GM19463 (cell line): ENCODE measurements at regions not wholly inside any gene's neighbourhood (a gene's known extent, or its start where the extent isn't known, plus 50 kb on each side); places are given as distances from the start of the nearest gene placed in this dataset.
A peak's percentile ranks its signal among the peaks of the same experiment; 100 is the strongest.

Experiments used
- ATAC-seq: cut with Tn5 transposase; IDR thresholded peaks from one replicate; pipeline ENCODE4 v1.9.1; 2021; ENCODE audit warnings: mild to moderate bottlenecking, moderate library complexity; ENCODE audit not compliant: unreplicated experiment

DNA sequence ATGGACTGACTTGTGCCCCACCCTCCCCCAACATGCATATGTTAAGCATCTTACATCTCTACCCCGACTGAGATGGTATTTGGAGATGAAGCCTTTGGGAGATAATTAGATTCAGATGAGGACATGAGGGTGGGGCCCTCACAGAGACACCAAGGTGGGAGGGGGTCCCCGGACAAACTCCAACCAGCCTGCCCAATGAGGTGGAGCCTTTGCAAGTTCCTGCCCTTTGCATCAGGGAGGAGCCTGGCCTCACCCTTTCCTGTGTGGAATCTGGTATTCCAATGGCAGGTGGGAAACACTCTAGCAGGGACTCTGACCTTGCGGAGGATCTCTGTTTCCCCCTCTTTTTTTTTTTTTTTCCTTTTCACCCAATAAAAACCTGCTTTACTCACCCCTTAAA is 589.9 kb upstream of the BOD1L1 start:
- ATAC-seq, result no peak

DNA sequence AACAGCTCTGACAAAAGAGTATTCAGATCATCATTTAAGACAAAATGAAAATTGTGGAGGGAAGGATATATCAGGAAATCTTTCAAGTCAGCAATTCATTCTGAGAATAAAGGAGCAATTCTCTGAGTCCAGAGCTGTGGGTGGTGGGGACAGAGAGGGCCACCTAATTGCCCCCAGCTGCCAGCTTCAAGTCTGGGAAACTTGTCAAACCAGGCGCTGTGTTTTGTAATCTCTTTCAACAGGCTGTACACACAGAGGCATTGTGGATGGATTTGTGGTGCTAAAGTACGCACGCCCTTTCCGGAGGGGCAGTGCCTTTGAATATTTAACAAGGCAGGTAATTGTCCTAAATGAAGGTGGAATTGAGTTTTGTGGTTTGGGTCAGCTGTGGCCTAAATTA is 591.1 kb upstream of the BOD1L1 start:
- ATAC-seq, result no peak

DNA sequence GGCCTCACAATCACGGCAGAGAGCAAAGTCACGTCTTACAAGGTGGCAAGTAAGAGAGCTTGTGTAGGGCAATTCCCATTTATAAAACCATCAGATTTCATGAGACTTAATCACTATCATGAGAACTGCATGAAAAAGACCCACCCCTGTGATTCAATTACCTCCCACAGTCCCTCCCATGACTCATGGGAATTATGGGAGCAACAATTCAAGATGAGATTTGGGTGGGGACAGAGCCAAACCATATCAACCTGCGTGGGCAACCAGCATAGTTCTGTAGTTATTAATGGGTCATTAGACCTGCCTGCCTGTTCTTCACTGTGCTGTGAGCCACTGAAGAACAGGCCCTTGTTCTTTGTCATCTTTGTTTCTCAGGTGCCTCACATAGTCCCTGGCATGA is 593.7 kb upstream of the BOD1L1 start:
- ATAC-seq, result no peak

DNA sequence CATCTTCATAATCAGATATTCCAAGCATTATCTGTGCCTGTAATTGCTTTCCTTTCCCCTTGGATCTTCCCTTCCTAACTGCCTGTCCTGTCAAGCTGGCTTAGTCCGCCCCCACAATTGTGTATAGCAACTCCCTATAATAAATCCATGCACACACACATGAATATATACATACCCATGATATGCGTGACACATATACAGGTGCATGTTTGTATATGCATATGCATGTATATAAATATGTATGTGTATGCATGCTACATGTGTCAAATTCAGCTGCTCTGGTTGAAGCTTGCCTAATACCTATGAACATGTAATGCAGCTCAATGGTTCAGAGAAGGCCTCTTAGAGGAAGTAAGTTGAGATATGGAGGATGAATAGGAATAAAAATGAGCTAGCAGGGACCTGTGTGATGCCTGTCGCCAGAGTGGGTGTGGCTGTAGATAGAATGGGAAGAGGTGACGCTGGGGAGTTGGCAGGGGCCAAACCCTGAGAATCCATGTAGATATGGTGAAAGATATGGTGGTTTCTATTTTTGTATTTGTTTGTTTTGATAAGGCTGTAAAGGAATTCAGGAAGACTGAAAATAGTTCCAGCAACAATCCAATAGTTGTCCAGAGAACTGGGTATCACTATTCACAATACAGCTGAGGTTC is 595.0 kb upstream of the BOD1L1 start:
- ATAC-seq, result no peak

DNA sequence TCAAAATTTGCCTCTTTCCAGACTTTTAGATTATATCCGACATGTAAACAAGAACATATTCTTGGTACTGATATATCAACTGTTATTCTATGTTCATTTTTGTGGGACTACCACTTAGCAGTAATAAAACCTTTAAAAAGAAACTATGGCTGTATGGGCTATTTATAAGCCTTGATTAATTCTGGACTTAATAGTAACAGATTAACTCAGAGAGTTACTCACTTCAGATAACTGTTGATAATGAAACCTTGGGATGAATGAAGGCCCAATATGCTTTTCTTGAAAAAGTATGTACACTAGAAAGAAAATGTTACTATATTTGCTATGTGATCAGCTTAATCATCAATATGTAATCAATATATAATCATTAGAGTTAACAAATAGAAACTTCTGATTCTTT is 595.9 kb upstream of the BOD1L1 start:
- ATAC-seq, result no peak

DNA sequence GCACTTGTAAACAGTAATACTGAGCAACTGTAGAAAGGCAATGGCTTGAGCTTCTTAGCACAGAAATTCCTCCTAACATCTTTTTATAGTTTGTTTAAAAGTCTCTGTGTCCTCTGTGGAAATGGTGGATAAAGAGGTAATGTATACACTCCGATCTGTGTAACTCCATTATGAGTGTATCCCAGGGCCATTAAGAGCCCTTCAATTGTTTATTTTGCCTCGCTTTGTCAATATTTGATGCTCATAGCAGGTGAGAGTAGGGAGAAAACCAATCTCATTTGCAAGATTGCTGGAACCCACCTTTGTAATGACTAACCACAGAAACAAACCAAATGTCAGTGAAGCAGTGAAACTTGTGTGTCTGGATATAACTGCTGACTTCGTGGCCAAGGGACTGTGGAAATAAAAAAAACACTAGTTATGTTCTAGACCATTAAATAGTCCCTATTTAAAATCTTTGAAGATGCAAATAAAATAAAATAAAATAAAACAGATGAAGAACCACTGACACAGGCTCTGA is 598.2 kb upstream of the BOD1L1 start:
- ATAC-seq, result peak; percentile 63

DNA sequence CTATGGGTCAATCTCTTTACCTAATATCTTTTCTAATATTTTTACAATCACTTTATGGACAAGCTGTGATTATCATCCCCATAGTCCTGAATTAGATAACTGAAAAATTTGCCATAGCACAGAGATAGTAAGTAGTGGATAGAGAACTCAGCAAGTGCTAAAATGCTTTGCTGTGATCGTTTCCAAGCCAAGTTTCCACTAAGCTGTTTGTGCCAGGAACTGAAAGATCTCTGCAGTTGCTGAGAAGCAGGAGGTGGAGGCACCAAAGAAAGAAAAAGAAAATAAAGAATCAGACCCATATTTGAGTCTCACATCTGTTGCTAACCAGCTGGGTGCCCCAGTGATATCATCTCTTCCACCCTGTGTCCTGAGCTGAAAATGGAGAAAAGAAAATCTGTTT is 605.6 kb upstream of the BOD1L1 start:
- ATAC-seq, result no peak

DNA sequence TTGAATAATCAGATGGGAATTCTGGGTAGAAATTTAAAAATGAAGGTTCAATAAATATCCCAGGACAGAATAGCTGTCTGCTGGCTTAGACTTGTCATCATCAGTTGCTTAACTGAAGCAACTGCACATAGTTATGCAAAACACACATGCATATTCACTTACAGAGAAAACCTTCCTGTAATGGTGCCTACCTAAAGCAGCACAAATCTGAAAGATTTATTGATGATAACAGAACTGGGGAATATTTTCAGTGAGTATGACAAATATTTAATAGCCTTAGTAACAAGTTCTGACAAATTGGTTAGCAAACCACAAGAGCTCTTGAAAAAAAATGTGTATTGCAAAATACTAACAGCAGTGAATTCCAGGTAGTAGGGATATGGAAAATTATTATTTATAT is 606.8 kb upstream of the BOD1L1 start:
- ATAC-seq, result no peak

DNA sequence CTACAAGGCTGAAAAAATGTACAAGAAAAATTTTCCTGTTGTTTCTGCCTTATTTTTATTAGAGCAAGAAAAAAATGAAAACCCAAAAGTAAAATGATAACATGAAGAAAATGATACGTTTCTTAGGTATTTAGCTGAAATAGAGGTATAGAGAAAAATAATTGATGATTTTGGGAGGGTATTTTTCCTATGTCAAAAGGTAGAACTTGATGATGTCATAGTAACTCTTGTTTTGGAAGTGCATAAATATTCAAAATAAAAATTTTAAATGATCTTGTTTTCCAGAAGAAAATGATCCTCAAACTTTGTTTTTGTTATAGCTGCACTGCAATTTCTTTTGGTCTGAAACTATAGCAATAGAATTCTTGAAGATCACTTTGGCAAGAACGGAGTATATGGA is 608.8 kb upstream of the BOD1L1 start:
- ATAC-seq, result no peak

DNA sequence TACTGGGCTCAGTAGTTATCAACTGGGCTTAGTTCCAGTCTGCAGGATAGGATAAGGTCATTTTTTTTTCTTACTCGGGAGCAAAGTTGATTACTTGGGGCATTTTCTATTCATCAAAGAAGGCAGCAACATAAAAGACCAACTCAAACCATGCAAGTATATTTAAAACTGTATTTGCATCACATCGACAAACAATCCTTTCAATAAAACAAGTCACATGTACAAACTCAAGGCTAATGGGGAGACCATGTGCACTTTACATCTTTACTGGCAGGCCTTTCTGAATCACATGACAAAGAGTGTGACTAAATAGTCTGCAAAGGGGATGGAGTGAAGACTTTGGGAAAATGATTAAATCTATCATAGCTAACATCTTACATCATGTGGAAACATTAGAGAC is 610.4 kb upstream of the BOD1L1 start:
- no peak for ATAC-seq

DNA sequence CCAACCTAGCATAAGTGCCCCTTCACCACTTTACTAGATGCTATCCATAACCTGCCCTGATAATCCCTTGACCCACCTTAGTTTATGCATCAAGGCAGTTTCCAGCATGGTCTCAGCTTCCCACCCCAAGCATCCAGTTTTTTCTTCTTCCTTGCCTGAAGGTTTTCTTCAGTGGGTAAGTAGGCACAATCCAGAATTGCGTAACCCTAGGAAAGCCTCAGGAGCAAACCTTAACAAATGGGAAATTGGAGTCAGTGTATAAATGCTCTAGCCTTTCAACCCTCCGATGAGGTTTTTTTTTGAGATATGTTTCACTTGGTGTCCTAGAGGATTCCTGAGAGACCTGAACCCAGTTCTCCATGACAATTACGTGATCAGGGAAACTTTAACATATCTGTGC is 614.0 kb upstream of the BOD1L1 start:
- ATAC-seq, result no peak

DNA sequence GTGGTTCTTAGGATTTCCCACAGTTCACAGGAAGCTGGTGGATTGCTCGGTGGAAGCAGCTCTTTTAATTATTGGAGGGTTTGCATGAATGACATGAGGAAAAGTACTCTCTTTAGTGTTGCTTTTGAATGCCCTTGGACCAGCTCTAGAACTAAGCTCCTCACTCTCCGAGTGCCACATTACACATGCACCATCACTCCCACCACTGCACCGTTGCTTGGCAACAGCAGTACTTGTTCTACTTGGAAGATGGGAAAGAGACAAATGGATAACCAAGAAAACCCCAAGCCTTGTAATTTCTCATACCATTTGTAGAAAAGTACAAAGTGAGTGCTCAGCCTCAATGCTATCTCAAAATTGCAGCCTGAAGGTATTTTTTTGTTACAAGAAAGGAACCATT is 620.2 kb upstream of the BOD1L1 start:
- ATAC-seq, result no peak

DNA sequence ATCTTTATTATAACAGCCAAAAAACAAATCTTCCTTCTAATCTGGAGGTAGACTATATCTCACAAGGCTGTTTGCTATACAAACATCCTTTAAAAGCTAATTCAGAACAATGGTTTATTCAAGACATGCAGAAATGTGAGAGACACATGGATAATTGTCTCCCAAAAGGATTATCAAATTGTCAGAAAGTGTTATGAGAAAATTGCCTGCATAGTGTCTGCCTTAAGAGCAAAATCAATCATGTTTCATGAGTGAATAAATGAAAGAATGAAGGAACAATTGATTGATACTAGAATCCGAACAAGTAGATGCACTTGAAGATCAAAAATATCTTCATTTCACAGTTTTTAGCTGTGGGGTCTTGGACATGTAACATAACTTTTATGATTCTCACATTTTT is 621.7 kb upstream of the BOD1L1 start:
- ATAC-seq, result no peak

DNA sequence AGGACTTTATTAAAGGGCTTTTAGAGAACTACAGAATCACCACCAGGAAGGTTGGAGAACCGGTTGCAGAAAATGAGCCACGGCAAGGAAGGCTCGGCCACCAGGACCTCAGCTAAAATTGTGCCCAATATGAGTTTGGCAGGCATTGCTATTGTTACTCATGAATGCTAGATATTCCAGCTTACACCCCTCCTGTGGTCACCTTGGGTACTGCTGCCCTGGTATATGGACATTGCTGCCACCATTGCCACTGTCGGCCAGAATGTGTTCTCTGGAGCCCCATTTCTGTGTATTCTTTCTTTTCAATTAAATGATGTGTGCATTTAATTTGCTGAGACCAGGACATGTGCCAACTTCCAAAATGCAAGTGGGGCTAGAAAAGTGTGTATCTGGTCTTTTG is 626.7 kb upstream of the BOD1L1 start:
- ATAC-seq, result peak; percentile 72

DNA sequence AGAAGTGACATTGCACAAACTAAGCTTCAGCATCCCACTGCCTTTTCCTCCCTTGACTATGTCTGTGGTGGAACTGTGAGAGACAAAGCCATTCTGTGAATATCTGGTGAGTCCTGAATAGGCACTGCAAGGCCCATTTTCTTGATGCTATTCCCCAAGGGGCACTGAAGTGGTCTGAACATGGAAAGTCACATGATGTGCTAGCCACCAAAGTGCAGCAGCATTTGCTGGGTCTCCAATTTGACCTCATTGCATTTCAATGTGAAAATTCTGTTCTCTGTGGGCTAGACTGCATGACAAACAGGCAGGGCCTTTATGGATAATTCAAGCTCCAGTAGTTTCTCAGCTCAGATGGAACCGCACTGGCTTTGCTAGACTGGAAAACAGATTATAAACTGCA is 627.4 kb upstream of the BOD1L1 start:
- ATAC-seq, result no peak

DNA sequence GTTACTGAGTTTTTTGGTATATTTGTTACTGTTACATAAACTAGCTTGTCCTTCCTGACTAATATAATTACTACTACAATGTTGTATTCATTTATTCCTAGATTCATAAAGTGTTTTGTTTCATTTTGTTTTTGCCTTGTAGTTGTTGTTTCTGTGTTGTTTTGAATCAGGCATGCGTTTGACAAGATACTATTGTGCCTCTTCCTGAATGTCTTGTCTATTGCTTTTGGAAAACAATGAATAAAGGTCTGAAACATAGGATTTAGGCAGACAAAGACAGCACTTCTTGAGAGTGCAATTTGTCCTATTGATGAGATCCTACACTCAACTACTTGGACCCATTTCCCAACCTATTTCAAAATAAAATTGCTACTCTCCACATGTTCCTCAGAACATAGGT is 630.4 kb upstream of the BOD1L1 start:
- no peak for ATAC-seq

DNA sequence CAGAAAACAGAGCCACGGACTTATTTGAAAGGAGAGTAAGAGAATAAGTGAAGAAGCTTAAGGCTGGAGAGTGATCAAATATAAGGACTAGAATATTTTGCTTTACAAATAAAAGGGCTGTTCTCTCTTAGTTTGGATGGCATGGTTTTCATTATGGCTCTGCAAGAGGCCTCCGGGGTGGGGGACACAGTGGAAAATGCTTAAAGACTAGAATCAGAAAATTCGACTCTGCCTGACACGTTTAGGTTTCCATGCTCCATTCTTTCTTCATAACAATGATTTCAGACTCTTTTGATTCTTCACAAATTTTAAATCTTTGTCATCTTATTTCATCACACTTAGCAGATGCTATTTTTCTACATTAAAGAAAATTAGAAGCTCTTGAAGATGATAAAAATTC is 632.4 kb upstream of the BOD1L1 start:
- no peak for ATAC-seq

DNA sequence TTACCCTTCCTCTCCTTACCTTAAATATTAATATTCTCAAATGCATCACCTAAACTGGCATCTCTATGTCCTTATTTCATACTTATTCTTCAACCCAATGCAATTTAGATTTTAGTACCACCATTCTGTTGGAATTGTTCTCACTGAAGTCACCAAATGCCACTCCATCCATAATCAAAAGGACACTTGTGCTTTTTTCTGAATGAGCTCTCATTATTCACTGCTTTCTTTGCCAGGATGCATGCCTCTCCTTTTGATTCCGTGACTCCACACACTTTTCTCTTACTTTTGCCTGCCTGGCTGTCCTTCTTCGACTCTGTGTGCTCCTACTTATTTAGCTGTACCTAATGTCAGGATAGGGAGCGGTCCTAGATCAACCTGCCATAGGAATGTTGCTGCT is 633.1 kb upstream of the BOD1L1 start:
- ATAC-seq, result no peak

DNA sequence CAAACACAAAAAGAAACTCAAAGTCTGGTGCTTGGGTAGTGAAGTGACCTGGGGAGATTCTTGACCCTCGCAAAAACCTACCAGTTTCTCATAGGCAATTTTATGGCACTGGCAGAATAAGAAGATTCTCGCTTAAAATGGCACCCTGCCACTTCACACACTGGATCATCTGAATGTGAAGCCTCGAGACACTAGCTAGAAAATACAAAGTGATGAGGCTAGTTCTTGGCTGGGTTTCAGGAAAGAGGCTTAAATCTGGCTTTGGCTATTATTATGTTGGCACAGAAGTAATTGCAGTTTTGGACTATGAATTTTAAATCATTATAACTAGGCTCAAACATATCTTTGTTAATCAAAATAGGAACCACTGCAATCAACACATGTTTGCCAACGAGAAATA is 634.7 kb upstream of the BOD1L1 start:
- no peak for ATAC-seq

DNA sequence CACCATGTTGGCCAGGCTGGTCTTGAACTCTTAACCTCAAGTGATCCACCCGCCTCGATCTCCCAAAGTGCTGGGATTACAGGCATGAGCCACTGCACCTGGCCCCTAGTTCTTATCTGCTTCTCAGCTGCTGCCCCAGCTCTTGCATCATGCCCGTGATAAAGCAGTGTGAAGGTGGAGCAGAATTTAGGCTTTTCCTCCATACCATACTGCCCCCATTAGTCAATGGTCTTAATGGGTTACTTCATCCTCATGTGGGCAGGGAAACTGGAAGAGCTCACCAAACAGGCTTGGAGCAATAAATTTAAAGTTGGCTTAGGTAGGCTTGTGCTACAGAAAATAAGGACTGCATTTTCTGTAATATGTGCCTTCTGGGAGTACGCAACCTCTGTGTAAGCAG is 636.9 kb upstream of the BOD1L1 start:
- ATAC-seq, result no peak

DNA sequence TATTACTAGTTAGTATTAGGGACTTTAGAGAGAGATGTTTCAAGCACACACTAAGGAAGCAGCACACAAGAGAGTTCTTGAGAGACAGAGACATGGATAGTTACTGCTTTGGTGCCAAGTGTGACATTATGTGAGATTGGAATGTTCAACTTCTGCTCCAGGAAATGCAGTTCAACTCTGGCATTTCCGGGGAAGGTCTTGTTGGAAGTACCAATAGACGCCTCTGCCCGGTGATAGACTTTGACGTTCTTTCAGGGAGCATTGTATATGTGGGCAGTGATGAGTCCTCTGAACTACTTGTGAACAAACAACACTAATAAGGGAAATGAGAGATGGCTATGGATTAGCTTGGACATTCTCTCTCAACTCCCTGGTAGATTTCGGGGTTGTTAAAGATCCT is 638.1 kb upstream of the BOD1L1 start:
- no peak for ATAC-seq

DNA sequence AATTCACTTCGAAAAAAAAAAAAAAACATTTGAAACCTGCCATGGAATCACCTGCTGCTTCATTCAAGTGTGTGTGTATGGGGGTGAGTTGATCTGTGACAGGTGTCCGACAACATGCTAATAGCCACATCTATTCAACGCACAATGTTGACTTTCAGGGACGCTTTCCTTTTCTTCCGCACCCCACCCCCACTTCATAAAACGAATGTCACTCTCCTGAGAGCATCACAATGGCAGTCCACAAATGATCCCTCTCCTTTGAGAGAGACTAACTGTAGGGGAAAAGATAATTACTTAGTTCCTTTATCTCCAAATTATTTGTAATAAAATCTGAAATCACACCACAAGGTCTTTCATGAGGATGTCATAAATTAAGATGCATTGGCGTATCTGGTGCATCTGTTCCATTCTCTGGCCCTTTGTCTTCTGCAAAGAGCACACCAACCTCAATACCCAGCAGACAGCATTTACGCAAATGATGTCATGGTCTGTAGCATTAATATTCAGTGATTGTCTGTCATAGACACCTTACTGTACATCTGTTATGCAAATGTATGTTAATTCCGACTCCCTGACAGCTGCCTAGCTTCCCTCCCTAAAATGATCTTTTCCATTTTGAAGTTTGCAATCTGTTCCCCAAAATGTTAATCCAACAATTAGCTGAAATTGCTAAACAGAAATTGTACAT is 640.0 kb upstream of the BOD1L1 start:
- ATAC-seq, result no peak

DNA sequence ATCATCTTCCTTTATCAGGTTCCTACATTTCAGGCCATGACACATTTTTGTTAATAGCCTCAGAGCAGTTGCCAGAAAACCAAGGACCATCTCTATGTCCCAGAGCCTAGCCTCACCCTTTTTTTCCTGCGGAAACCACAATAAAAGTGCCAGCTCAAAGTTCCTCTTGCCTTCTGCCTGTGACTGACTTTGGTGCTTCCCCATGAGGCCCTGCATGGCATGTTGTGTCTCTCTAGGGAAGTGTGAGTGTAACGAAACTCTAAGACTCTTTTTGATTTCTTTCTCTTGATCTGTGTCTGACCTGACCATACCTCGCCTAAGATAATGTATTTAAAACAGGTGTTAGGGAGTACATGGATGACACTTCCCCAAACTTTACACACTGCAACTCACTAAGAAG is 642.3 kb upstream of the BOD1L1 start:
- peak; percentile 58 for ATAC-seq
